Heart left ventricle (tissue), 16 donors: ENCODE measurements at regions not wholly inside any gene's neighbourhood (a gene's known extent, or its start where the extent isn't known, plus 50 kb on each side); places are given as distances from the start of the nearest gene placed in this dataset.
"Not testable (repeated sequence)": the region's sequence is repeated elsewhere in the genome, so short reads cannot be mapped to it uniquely, and the experiment has no call there.

Experiments
- ATAC-seq, 4 donors: fragments of 200-7000 bp; cut with Tn5 transposase; one replicate each; pipeline ENCODE4 v1.9.1; 2020 to 2022; ENCODE audit warnings: moderate library complexity in 4 of 4, mild to moderate bottlenecking in 3 of 4, moderate number of reproducible peaks in 1 of 4
- DNase-seq, 5 donors: peaks; one replicate each; pipeline ENCODE4 v3.0.0-alpha.2; 2020
- H3K27ac ChIP-seq, 12 donors: fragments of 200-600 bp; sonication (generic) in 4 of 12; one replicate each; pipeline versions ENCODE4 v1.5.0 to v1.8.0; 2016 to 2022; ENCODE audit warnings: mild to moderate bottlenecking in 2 of 12
- H3K27me3 ChIP-seq, 9 donors: fragments of 200-600 bp; sonication (generic) in 2 of 9; one replicate each; pipeline versions ENCODE4 v1.5.1 to v1.8.0; 2016 to 2022; ENCODE audit warnings: mild to moderate bottlenecking in 3 of 9
- H3K36me3 ChIP-seq, 9 donors: fragments of 200-600 bp; sonication (generic) in 2 of 9; one replicate each; pipeline versions ENCODE4 v1.5.0 to v1.8.0; 2018 to 2022; ENCODE audit warnings: mild to moderate bottlenecking in 2 of 9
- H3K4me1 ChIP-seq, 12 donors: fragments of 200-600 bp; sonication (generic) in 4 of 12; one replicate each; pipeline versions ENCODE4 v1.5.0 to v1.8.0; 2016 to 2022; ENCODE audit warnings: mild to moderate bottlenecking in 3 of 12
- H3K4me3 ChIP-seq, 12 donors: fragments of 200-600 bp; sonication (generic) in 4 of 12; one replicate each; pipeline versions ENCODE4 v1.5.0 to v1.8.0; 2017 to 2022; ENCODE audit warnings: mild to moderate bottlenecking in 9 of 12, moderate library complexity in 4 of 12
- H3K9me3 ChIP-seq, 12 donors: fragments of 200-600 bp; sonication (generic) in 4 of 12; one replicate each; pipeline versions ENCODE4 v1.5.0 to v1.8.0; 2016 to 2022; ENCODE audit warnings: mild to moderate bottlenecking in 1 of 12
- POLR2A ChIP-seq, 2 donors: fragments of 450-650 bp; IDR thresholded peaks; one replicate each; pipeline ENCODE4 v1.6.1; 2017; ENCODE audit warnings: antibody characterized with exemption in 2 of 2, mild to moderate bottlenecking in 2 of 2, moderate library complexity in 2 of 2
- WGBS, 4 donors: extraction: QIAGEN DNeasy Blood & Tissue Kit in 2 of 4; methylation state at CpG; one replicate each; pipeline versions ENCODE4 v1.1.5 to v1.1.7; 2013 to 2018; 5-methylcytosine and 5-hydroxymethylcytosine counted together
- intact Hi-C, 10 donors: fragments of 100-400 bp; cut with DNase I; formaldehyde crosslinking; loops; one replicate each; pipeline versions ENCODE4 v1.11.1 to v1.14.2; 2022
- TF ChIP-seq, protein P1 (sequence below), 12 donors: fragments of 200-600 bp; sonication (generic) in 4 of 12; IDR thresholded peaks; one replicate each; pipeline versions ENCODE4 v1.5.0 to v1.8.0; 2018 to 2022; ENCODE audit warnings: antibody characterized with exemption in 12 of 12, mild to moderate bottlenecking in 5 of 12
- donor health status: ischemic (EF 13 %, LVEDD 7.1; RV severe dilation, severe dysfunction).
- donor health status: healthy with polysubstance abuse.
- donor health status: DM: no; HTN: yes; CAD: no.
- donor health status: DM: no; HTN: no; CAD: no.
- donor health status: ischemic (EF 25% LVEDD 6.9; RV normal size, moderate dysfunction).
- donor health status: ischemic (EF 25% LVEDD 5.7; RV mildly dilated, moderate dysfunction).
- donor health status: healthy.
- donor health status: DM: yes; HTN: yes; CAD: no.
- donor health status: ischemic (EF 35%, LVEDD 5.7; RV mildly dilated, moderate dysfunction).
- donor health status: nonischemic (EF 11% LVEDD 7.7; RV severe dilation, severe dysfunction).
- donor health status: DM: yes; HTN: yes; CAD: no.
- donor health status: PGD.
- donor health status: ischemic (EF 29% LVEDD 5.4; RV normal size, mild dysfunction).
- donor health status: nonischemic (EF 23%, LVEDD 6.1; RV moderate dilation, normal function).

DNA sequence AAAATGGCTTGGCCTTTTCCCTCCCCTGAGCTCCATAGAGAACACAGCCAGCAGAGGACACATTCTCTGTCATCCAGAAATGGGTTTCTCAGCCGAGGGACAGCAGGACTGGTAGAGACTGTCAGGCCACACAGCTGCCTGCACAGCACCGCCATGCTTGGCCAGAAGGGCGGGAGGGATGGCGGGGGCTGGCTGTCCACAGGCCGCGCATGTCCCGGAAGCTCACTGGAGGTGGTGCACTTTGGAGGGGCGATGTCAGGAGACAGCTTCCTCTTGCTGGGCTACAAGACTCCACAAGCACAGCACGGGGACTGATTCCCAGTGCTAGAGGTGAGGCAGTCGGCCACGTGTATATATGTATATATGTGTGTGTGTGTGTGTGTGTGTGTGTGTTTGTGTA lies 125.3 kb downstream of the GOLGA6L4 start:
- H3K9me3 ChIP-seq, H3K4me1 ChIP-seq, H3K36me3 ChIP-seq, H3K27me3 ChIP-seq, H3K4me3 ChIP-seq, DNase-seq, ATAC-seq, H3K27ac ChIP-seq, intact Hi-C loops: not testable (repeated sequence)
- TF ChIP-seq, protein P1, sequence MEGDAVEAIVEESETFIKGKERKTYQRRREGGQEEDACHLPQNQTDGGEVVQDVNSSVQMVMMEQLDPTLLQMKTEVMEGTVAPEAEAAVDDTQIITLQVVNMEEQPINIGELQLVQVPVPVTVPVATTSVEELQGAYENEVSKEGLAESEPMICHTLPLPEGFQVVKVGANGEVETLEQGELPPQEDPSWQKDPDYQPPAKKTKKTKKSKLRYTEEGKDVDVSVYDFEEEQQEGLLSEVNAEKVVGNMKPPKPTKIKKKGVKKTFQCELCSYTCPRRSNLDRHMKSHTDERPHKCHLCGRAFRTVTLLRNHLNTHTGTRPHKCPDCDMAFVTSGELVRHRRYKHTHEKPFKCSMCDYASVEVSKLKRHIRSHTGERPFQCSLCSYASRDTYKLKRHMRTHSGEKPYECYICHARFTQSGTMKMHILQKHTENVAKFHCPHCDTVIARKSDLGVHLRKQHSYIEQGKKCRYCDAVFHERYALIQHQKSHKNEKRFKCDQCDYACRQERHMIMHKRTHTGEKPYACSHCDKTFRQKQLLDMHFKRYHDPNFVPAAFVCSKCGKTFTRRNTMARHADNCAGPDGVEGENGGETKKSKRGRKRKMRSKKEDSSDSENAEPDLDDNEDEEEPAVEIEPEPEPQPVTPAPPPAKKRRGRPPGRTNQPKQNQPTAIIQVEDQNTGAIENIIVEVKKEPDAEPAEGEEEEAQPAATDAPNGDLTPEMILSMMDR (IDR thresholded peaks at IDR 0.05): peak in 1 of 12 donors; percentile 1
- 86 to 88% methylated on average over 3 of the region's 11 CpGs; no CpG with 5 or more reads in 2 of the 4 donors for WGBS, 4 donors

DNA sequence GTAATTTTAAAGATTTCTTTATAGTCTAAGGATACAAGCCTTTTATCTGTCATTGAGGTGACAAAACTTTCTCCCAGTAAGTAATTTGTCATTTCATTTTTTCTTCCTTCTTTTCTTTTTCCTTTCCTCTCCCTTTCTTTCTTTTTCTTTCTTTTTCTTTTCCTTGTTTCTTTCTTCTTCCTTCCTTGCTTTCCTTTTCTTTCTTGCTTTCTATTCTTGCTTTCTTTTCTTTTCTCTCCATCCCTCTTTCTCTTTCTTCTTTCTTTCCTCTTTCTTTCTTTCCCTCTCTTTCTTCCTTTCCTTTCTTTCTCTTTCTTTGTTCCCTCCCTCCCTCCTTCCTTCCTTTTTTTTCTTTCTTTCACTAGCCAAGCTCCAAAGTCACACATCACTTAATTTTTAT lies 148.8 kb downstream of the GOLGA6L4 start:
- intact Hi-C loops, H3K36me3 ChIP-seq, H3K27ac ChIP-seq, ATAC-seq, H3K4me1 ChIP-seq, H3K27me3 ChIP-seq, H3K4me3 ChIP-seq, DNase-seq, H3K9me3 ChIP-seq: not testable (repeated sequence)

DNA sequence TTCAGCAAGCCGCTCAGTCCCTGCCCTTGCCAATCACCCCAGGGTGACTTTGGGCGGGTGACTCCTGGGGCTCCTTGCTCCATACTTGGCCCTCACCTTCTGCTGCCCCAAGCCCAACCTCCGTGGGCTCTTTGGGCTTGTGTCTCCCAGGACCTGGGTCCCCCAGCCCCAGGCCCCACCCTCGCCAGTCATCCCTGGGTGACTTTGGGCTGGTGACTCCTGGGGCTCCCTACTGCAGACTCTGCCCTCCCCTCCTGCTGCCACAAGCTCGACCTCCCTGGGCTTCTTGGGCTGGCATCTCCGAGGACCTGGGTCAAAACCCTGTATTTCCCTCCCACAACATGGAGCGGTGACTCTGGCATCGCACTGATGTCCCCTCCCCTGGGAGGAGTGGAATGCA lies 151.5 kb downstream of the GOLGA6L4 start:
- no peak for ATAC-seq
- H3K36me3 ChIP-seq: no peaks in the 10 kb centered on the region
- no peak overlapping the region for H3K27ac ChIP-seq
- no peak for TF ChIP-seq POLR2A (IDR thresholded peaks at IDR 0.05)
- TF ChIP-seq, protein P1 (IDR thresholded peaks at IDR 0.05): no peak
- H3K4me1 ChIP-seq: no peaks in the 10 kb centered on the region
- H3K9me3 ChIP-seq: peaks cover 0 to 4% (median 0%) of the 10 kb centered on the region in 12 donors
- WGBS, 4 donors: 56 to 66% (median 65%) methylated on average over 6 to 8 of the region's 8 CpGs
- intact Hi-C loops: no loop called here
- H3K4me3 ChIP-seq: no peak overlapping the region
- H3K27me3 ChIP-seq: peaks cover 0 to 9% (median 0%) of the 10 kb centered on the region in 9 donors
- peak in 2 of 5 donors; percentile 8 to 14 for DNase-seq

DNA sequence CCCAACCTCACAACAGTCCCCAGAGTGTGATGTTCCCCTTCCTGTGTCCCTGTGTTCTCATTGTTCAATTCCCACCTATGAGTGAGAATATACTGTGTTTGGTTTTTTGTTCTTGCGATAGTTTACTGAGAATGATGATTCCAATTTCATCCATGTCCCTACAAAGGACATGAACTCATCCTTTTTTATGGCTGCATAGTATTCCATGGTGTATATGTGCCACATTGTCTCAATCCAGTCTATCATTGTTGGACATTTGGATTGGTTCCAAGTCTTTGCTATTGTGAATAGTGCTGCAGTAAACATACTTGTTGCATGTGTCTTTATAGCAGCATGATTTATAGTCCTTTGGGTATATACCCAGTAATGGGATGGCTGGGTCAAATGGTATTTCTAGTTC lies 152.6 kb downstream of the GOLGA6L4 start:
- DNase-seq, H3K4me1 ChIP-seq: not testable (repeated sequence)

DNA sequence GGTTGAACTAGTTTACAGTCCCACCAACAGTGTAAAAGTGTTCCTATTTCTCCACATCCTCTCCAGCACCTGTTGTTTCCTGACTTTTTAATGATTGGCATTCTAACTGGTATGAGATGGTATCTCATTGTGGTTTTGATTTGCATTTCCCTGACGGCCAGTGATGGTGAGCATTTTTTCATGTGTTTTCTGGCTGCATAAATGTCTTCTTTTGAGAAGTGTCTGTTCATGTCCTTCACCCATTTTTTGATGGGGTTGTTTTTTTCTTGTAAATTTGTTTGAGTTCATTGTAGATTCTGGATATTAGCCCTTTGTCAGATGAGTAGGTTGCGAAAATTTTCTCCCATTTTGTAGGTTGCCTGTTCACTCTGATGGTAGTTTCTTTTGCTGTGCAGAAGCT lies 153.1 kb downstream of the GOLGA6L4 start:
- 48 to 84% (median 55%) methylated on average over 1 to 2 of the region's 2 CpGs for WGBS, 4 donors
- H3K27me3 ChIP-seq, intact Hi-C loops, H3K9me3 ChIP-seq, H3K4me3 ChIP-seq, H3K27ac ChIP-seq, H3K4me1 ChIP-seq, H3K36me3 ChIP-seq, DNase-seq, ATAC-seq: not testable (repeated sequence)

More for the DNA sequence above, 152.6 kb downstream of the GOLGA6L4 start:
- 86 to 93% (median 90%) methylated on average over 1 of the region's 1 CpG for WGBS, 4 donors
- intact Hi-C loops, H3K27ac ChIP-seq, H3K27me3 ChIP-seq, H3K36me3 ChIP-seq, ATAC-seq, H3K4me3 ChIP-seq, H3K9me3 ChIP-seq: not testable (repeated sequence)

DNA sequence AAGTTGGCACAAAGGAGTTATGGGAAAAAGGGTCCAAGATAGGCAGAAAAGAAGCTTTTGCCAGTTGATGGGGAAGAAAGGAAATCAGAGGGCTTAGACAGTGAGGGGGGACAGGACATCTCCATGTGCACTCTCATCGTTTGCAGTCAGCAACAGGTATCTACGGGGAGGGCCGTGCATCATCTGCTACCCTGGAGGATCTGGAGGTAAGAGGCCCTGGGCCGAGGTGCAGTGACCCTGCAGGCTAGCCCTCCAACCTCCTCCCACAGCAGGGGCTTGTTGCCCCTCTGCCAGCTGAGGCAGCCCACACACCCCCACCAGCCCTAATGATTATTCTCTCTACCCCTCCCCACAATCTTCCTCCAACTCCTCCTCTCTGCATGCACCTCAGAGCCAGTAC lies 154.8 kb downstream of the GOLGA6L4 start:
- ATAC-seq, H3K27me3 ChIP-seq, H3K4me3 ChIP-seq, H3K27ac ChIP-seq, H3K36me3 ChIP-seq, H3K4me1 ChIP-seq, H3K9me3 ChIP-seq, intact Hi-C loops: not testable (repeated sequence)
- 66 to 78% (median 70%) methylated on average over 4 of the region's 4 CpGs for WGBS, 4 donors
- peak in 1 of 5 donors; percentile 10 for DNase-seq
